Lower leg skin (tissue), 3 donors: ENCODE measurements at regions not wholly inside any gene's neighbourhood (a gene's known extent, or its start where the extent isn't known, plus 50 kb on each side); places are given as distances from the start of the nearest gene placed in this dataset.

Experiments
- CTCF ChIP-seq, 3 donors: fragments of 450-650 bp; IDR thresholded peaks; one replicate each; pipeline ENCODE4 v1.5.1; 2016; ENCODE audit warnings: antibody characterized with exemption in 3 of 3, mild to moderate bottlenecking in 3 of 3, moderate library complexity in 2 of 3
- POLR2A ChIP-seq, 2 donors: fragments of 450-650 bp; IDR thresholded peaks; one replicate each; pipeline ENCODE4 v1.6.1; 2016 to 2017; ENCODE audit warnings: antibody characterized with exemption in 2 of 2, mild to moderate bottlenecking in 1 of 2, moderate library complexity in 1 of 2

DNA sequence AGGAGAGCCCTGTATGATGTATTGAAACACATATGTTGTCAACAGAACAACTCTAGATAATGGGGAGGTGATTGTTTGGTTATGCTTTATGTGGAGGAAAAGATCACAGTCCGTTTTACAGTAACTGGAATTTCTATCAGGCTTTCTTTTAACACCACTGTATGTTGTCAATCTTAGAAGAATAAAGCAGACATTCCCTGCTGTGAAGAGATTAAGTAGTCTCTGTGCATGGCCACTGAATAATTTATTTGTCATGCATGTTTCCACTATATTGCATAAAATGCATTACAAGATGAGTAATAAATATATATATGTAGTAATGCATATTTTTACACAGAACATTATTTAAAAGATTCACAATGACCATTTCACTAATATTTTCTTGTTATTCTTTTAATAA is 440.0 kb downstream of the ANKRD7 start:
- TF ChIP-seq CTCF (IDR thresholded peaks at IDR 0.05) (no peak), POLR2A (IDR thresholded peaks at IDR 0.05) (no peak)
